A673 (cell line): ENCODE measurements at regions not wholly inside any gene's neighbourhood (a gene's known extent, or its start where the extent isn't known, plus 50 kb on each side); places are given as distances from the start of the nearest gene placed in this dataset.

ENCODE experiments used
- BruUV-seq: library from RNA; stranded (reverse); fragments of 400-500 nt; replicated peaks from 2 replicates; lab custom pipeline; 2021; lab: Mats Ljungman, UMichigan
- CTCF ChIA-PET: fragments of 300-600 bp; sonication (Branson Sonifier 250); formaldehyde crosslinking; loops from one replicate; lab custom pipeline; 2022; ENCODE audit warnings: antibody characterized with exemption; lab: Charles Lee
- POLR2A ChIA-PET: fragments of 300-600 bp; sonication (Branson Sonifier 250); formaldehyde crosslinking; loops from one replicate; lab custom pipeline; 2022; ENCODE audit warnings: antibody characterized with exemption; ENCODE audit not compliant: low non-redundant PET; lab: Charles Lee
- DNase-seq: peaks from one replicate; pipeline ENCODE4 v3.0.0-alpha.2; 2015; ENCODE audit warnings: low spot score
- H3K27ac ChIP-seq: fragments of 200-600 bp; sonication (generic); 2 replicates; pipeline ENCODE4 v1.5.1; 2016; ENCODE audit warnings: mixed run types, low read depth, mild to moderate bottlenecking, mixed read lengths, antibody characterized with exemption, low read length; ENCODE audit not compliant: poor library complexity, severe bottlenecking
- H3K27me3 ChIP-seq: fragments of 200-600 bp; sonication (generic); replicated peaks from 2 replicates; pipeline ENCODE4 v1.6.1; 2017; ENCODE audit warnings: mixed run types, low read depth, mild to moderate bottlenecking, mixed read lengths, antibody characterized with exemption, low read length; ENCODE audit not compliant: insufficient read depth, poor library complexity
- H3K36me3 ChIP-seq: fragments of 200-600 bp; sonication (generic); 2 replicates; pipeline ENCODE4 v1.6.1; 2016; ENCODE audit warnings: mixed run types, mild to moderate bottlenecking, mixed read lengths, antibody characterized with exemption, low read length; ENCODE audit not compliant: insufficient read depth, poor library complexity, severe bottlenecking
- H3K4me1 ChIP-seq: fragments of 200-600 bp; sonication (generic); 2 replicates; pipeline ENCODE4 v1.6.1; 2017; ENCODE audit warnings: mixed run types, mild to moderate bottlenecking, mixed read lengths, antibody characterized with exemption, low read length; ENCODE audit not compliant: insufficient read depth, poor library complexity, severe bottlenecking
- H3K4me3 ChIP-seq: fragments of 200-600 bp; sonication (generic); 2 replicates; pipeline ENCODE4 v1.5.1; 2016; ENCODE audit warnings: low read depth, mixed run types, mild to moderate bottlenecking, mixed read lengths, low read length; ENCODE audit not compliant: poor library complexity, severe bottlenecking
- H3K9me3 ChIP-seq: fragments of 200-600 bp; sonication (generic); 2 replicates; pipeline ENCODE4 v1.6.1; 2016; ENCODE audit warnings: mixed run types, low read depth, mild to moderate bottlenecking, mixed read lengths, antibody characterized with exemption, low read length; ENCODE audit not compliant: poor library complexity, severe bottlenecking
- EZH2 ChIP-seq: fragments of 200-600 bp; sonication (generic); IDR thresholded peaks from 2 replicates; pipeline ENCODE4 v1.6.1; 2017; ENCODE audit warnings: borderline replicate concordance, low read depth, mild to moderate bottlenecking, mixed read lengths, antibody characterized with exemption, low read length; ENCODE audit not compliant: poor library complexity, severe bottlenecking
- intact Hi-C: fragments of 100-400 bp; cut with micrococcal nuclease; formaldehyde crosslinking; loops from one replicate; pipeline ENCODE4 v1.10.0; 2022; ENCODE audit not compliant: unreplicated experiment
- TF ChIP-seq, protein P1 (sequence below): fragments of 300-800, 200-600 bp; sonication (generic); conservative IDR thresholded peaks from 2 replicates; pipeline ENCODE4 v1.5.1; 2017; ENCODE audit warnings: low read depth, mild to moderate bottlenecking, antibody characterized with exemption, low read length, moderate library complexity, mixed read lengths

- POLR2A ChIA-PET: no interaction called here
- CTCF ChIA-PET: no interaction called here
- intact Hi-C loops: no loop called here
Observed at GRCh38 chr6:126537061-126537816, 197.3 kb downstream of the CENPW start.

GRCh38 chr6:126539022-126539421 lies 199.1 kb downstream of the CENPW start:
- CTCF ChIA-PET: no interaction called here
- DNase-seq: no peak
- BruUV-seq: no TSS peak

More at GRCh38 chr6:126537061-126537816, 197.3 kb downstream of the CENPW start:
- Histone ChIP-seq H3K36me3 (no peaks in the 10 kb centered on the region), H3K4me1 (peaks cover 10% of the 10 kb centered on the region), H3K27ac (no peak overlapping the region), H3K27me3 (no peaks in the 10 kb centered on the region), H3K9me3 (no peaks in the 10 kb centered on the region), H3K4me3 (no peak overlapping the region)
- no peak for DNase-seq
- no TSS peak for BruUV-seq
- TF ChIP-seq, protein P1, sequence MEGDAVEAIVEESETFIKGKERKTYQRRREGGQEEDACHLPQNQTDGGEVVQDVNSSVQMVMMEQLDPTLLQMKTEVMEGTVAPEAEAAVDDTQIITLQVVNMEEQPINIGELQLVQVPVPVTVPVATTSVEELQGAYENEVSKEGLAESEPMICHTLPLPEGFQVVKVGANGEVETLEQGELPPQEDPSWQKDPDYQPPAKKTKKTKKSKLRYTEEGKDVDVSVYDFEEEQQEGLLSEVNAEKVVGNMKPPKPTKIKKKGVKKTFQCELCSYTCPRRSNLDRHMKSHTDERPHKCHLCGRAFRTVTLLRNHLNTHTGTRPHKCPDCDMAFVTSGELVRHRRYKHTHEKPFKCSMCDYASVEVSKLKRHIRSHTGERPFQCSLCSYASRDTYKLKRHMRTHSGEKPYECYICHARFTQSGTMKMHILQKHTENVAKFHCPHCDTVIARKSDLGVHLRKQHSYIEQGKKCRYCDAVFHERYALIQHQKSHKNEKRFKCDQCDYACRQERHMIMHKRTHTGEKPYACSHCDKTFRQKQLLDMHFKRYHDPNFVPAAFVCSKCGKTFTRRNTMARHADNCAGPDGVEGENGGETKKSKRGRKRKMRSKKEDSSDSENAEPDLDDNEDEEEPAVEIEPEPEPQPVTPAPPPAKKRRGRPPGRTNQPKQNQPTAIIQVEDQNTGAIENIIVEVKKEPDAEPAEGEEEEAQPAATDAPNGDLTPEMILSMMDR: no peak
- no peak for TF ChIP-seq EZH2

GRCh38 chr6:126540161-126540560 lies 200.2 kb downstream of the CENPW start:
- H3K4me3 ChIP-seq: no peak overlapping the region
- no peak for DNase-seq
- no peaks in the 10 kb centered on the region for H3K9me3 ChIP-seq
- BruUV-seq: no TSS peak
- no peak overlapping the region for H3K27ac ChIP-seq
- H3K27me3 ChIP-seq: no peaks in the 10 kb centered on the region
- CTCF ChIA-PET: no interaction called here
- intact Hi-C loops: no loop called here
- POLR2A ChIA-PET: no interaction called here
- H3K36me3 ChIP-seq: no peaks in the 10 kb centered on the region
- H3K4me1 ChIP-seq: peaks cover 6% of the 10 kb centered on the region
- TF ChIP-seq EZH2: no peak
- TF ChIP-seq, protein P1: no peak

More at GRCh38 chr6:126539022-126539421, 199.1 kb downstream of the CENPW start:
- Histone ChIP-seq H3K4me3 (no peak overlapping the region), H3K27me3 (no peaks in the 10 kb centered on the region), H3K36me3 (no peaks in the 10 kb centered on the region), H3K4me1 (peaks cover 10% of the 10 kb centered on the region), H3K27ac (no peak overlapping the region), H3K9me3 (no peaks in the 10 kb centered on the region)
- no peak for TF ChIP-seq EZH2
- TF ChIP-seq, protein P1: no peak
- POLR2A ChIA-PET: no interaction called here
- intact Hi-C loops: no loop called here
